Panc1 (cell line): ENCODE measurements at regions not wholly inside any gene's neighbourhood (a gene's known extent, or its start where the extent isn't known, plus 50 kb on each side); places are given as distances from the start of the nearest gene placed in this dataset.

Experiments
- POLR2AphosphoS5 ChIP-seq: IDR thresholded peaks from 2 replicates; pipeline ENCODE4 v1.6.1; 2012; ENCODE audit warnings: mild to moderate bottlenecking, low read depth, low read length, moderate library complexity
- TF ChIP-seq, protein P1 (sequence below), 2 experiments: IDR thresholded peaks; 2 replicates each; pipeline ENCODE4 v1.6.1; 2011 to 2012; ENCODE audit warnings: low read depth in 2 of 2, control low read depth in 1 of 2, low read length in 1 of 2, mild to moderate bottlenecking in 1 of 2, moderate library complexity in 1 of 2; ENCODE audit not compliant: insufficient read depth in 1 of 2

DNA sequence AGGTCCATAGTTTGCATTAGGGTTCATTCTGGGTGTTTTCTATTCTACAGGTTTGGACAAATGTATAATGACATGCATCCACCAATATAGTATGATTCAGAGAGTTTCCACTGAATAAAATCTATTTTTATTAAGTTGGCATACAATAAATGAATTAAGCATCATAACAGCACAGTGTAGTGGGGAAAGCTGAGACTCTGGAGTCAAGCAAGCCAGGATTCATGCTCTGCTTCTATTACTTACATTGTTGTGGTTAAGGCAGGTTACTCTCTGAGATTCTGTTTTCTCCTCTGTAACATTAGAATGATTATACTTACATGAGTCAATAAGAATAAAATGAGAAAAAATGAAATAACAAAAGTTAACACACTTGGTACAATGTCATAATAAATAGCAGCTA, 131.3 kb downstream of the SLC30A10 start:
- no peak for TF ChIP-seq POLR2AphosphoS5
- TF ChIP-seq, protein P1, sequence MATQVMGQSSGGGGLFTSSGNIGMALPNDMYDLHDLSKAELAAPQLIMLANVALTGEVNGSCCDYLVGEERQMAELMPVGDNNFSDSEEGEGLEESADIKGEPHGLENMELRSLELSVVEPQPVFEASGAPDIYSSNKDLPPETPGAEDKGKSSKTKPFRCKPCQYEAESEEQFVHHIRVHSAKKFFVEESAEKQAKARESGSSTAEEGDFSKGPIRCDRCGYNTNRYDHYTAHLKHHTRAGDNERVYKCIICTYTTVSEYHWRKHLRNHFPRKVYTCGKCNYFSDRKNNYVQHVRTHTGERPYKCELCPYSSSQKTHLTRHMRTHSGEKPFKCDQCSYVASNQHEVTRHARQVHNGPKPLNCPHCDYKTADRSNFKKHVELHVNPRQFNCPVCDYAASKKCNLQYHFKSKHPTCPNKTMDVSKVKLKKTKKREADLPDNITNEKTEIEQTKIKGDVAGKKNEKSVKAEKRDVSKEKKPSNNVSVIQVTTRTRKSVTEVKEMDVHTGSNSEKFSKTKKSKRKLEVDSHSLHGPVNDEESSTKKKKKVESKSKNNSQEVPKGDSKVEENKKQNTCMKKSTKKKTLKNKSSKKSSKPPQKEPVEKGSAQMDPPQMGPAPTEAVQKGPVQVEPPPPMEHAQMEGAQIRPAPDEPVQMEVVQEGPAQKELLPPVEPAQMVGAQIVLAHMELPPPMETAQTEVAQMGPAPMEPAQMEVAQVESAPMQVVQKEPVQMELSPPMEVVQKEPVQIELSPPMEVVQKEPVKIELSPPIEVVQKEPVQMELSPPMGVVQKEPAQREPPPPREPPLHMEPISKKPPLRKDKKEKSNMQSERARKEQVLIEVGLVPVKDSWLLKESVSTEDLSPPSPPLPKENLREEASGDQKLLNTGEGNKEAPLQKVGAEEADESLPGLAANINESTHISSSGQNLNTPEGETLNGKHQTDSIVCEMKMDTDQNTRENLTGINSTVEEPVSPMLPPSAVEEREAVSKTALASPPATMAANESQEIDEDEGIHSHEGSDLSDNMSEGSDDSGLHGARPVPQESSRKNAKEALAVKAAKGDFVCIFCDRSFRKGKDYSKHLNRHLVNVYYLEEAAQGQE (IDR thresholded peaks at IDR 0.05; ENCODE audit: insufficient read depth in 1 of 2, low read depth in 2 of 2, low read length in 1 of 2) = no peak
